A549 (cell line): ENCODE measurements at regions not wholly inside any gene's neighbourhood (a gene's known extent, or its start where the extent isn't known, plus 50 kb on each side); places are given as distances from the start of the nearest gene placed in this dataset.

Source experiments
- ATAC-seq, 2 experiments: fragments of 200-7000 bp in 1 of 2; fragments of >200 bp in 1 of 2; cut with Nextera tagmentation in 1 of 2; cut with Tn5 transposase in 1 of 2; 3 replicates each; pipeline versions ENCODE4 v1.8.0 to v1.9.1; 2018 to 2020; ENCODE audit warnings: mild to moderate bottlenecking in 1 of 2, moderate library complexity in 1 of 2
- CTCF ChIA-PET: fragments of 300-600 bp; sonication (Branson Sonifier 250); formaldehyde crosslinking; extraction: SDS; loops from one replicate; lab custom pipeline; 2021; ENCODE audit warnings: antibody characterized with exemption, inconsistent platforms; lab: Yijun Ruan, JAX
- POLR2A ChIA-PET: fragments of 350-600 bp; formaldehyde crosslinking; extraction: SDS; loops from one replicate; lab custom pipeline; 2021; ENCODE audit warnings: antibody characterized with exemption, inconsistent platforms; lab: Yijun Ruan, JAX
- DNase-seq, 2 experiments: peaks; one replicate each; pipeline versions ENCODE4 v3.0.0 to v3.0.0-alpha.2; 2011 to 2016; ENCODE audit warnings: low read depth in 1 of 2, low spot score in 1 of 2
- FAIRE-seq: peaks from 2 replicates; lab custom pipeline; 2011; peaks lifted over from hg19 to GRCh38; lab: Jason Lieb, UNC
- H3K27ac ChIP-seq, 2 experiments: fragments of >200 bp; sonication (Bioruptor Twin); formaldehyde crosslinking; 3 replicates each; pipeline ENCODE4 v1.5.1; 2016 to 2017
- H3K4me1 ChIP-seq: fragments of >200 bp; sonication (Bioruptor Twin); formaldehyde crosslinking; 3 replicates; pipeline ENCODE4 v1.6.1; 2016
- H3K4me2 ChIP-seq: fragments of >200 bp; sonication (Bioruptor Twin); formaldehyde crosslinking; 3 replicates; pipeline ENCODE4 v1.6.1; 2016
- H3K4me3 ChIP-seq: fragments of >200 bp; sonication (Bioruptor Twin); formaldehyde crosslinking; 3 replicates; pipeline ENCODE4 v1.5.1; 2016
- H3K9me3 ChIP-seq: fragments of >200 bp; sonication (Bioruptor Twin); formaldehyde crosslinking; 3 replicates; pipeline ENCODE4 v1.6.1; 2016
- CHD4 ChIP-seq: fragments of 200-600 bp; sonication (generic); IDR thresholded peaks from 2 replicates; pipeline ENCODE4 v1.6.1; 2016; ENCODE audit warnings: antibody characterized with exemption, mild to moderate bottlenecking, borderline replicate concordance
- EP300 ChIP-seq, 2 experiments: fragments of >200 bp; sonication (Bioruptor Twin); formaldehyde crosslinking; IDR thresholded peaks; 2 replicates in 1 of 2; 3 replicates in 1 of 2; pipeline ENCODE4 v1.6.1; 2016 to 2017
- GATA3 ChIP-seq: IDR thresholded peaks from 2 replicates; pipeline ENCODE4 v1.6.1; 2012; ENCODE audit warnings: borderline replicate concordance
- HDAC2 ChIP-seq: fragments of 200-600 bp; sonication (generic); IDR thresholded peaks from 2 replicates; pipeline ENCODE4 v1.6.1; 2016
- HOXB13 ChIP-seq: fragments of 250-450 bp; sonication (Bioruptor Pico); IDR thresholded peaks from 2 replicates; pipeline ENCODE4 v1.5.0; 2020; ENCODE audit warnings: low read depth, mild to moderate bottlenecking, moderate library complexity
- HOXB5 ChIP-seq: fragments of 250-450 bp; sonication (Bioruptor Pico); IDR thresholded peaks from 2 replicates; pipeline ENCODE4 v1.5.0; 2020; ENCODE audit warnings: mild to moderate bottlenecking, moderate library complexity
- JUNB ChIP-seq: fragments of >200 bp; sonication (Bioruptor Twin); formaldehyde crosslinking; IDR thresholded peaks from 2 replicates; pipeline ENCODE4 v1.6.1; 2016
- MAFK ChIP-seq: fragments of 450-650 bp; IDR thresholded peaks from 2 replicates; pipeline ENCODE4 v1.6.1; 2014; ENCODE audit not compliant: partially characterized antibody
- MAZ ChIP-seq: fragments of 150-350 bp; IDR thresholded peaks from 2 replicates; pipeline ENCODE4 v1.6.1; 2014; ENCODE audit warnings: antibody characterized with exemption, low read depth, low read length, borderline replicate concordance
- NPAS2 ChIP-seq: fragments of 250-450 bp; sonication (Bioruptor Pico); IDR thresholded peaks from 2 replicates; pipeline ENCODE4 v1.8.0; 2022; ENCODE audit warnings: mild to moderate bottlenecking, moderate library complexity, borderline replicate concordance
- NR3C1 ChIP-seq: fragments of >200 bp; sonication (Bioruptor Twin); formaldehyde crosslinking; IDR thresholded peaks from 3 replicates; pipeline ENCODE4 v1.6.1; 2017
- PBX3 ChIP-seq: IDR thresholded peaks from 2 replicates; pipeline ENCODE4 v1.6.1; 2012
- POLR2A ChIP-seq: IDR thresholded peaks from 2 replicates; pipeline ENCODE4 v1.6.1; 2012; ENCODE audit warnings: mild to moderate bottlenecking, low read length
- RARB ChIP-seq: fragments of 250-450 bp; sonication (Bioruptor Pico); IDR thresholded peaks from 2 replicates; pipeline ENCODE4 v1.8.0; 2021; ENCODE audit warnings: mild to moderate bottlenecking, moderate library complexity
- RCOR1 ChIP-seq: fragments of 150-350 bp; IDR thresholded peaks from 2 replicates; pipeline ENCODE4 v1.6.1; 2014; ENCODE audit warnings: antibody characterized with exemption, low read length, low read depth
- RFX5 ChIP-seq: fragments of 450-650 bp; IDR thresholded peaks from 2 replicates; pipeline ENCODE4 v1.7.1; 2014; ENCODE audit warnings: antibody characterized with exemption, mild to moderate bottlenecking, moderate library complexity
- SREBF2 ChIP-seq: fragments of 450-650 bp; IDR thresholded peaks from 2 replicates; pipeline ENCODE4 v1.6.1; 2014; ENCODE audit warnings: mild to moderate bottlenecking, moderate library complexity
- TP53 ChIP-seq: fragments of 250-450 bp; sonication (Bioruptor Pico); IDR thresholded peaks from 2 replicates; pipeline ENCODE4 v1.5.0; 2021; ENCODE audit warnings: mild to moderate bottlenecking, moderate library complexity
- USF2 ChIP-seq: fragments of 450-650 bp; IDR thresholded peaks from 2 replicates; pipeline ENCODE4 v1.6.1; 2014; ENCODE audit warnings: antibody characterized with exemption
- ZFP36 ChIP-seq: fragments of 450-650 bp; IDR thresholded peaks from 2 replicates; pipeline ENCODE4 v1.6.1; 2014; ENCODE audit warnings: borderline replicate concordance; ENCODE audit not compliant: partially characterized antibody
- ZSCAN20 ChIP-seq: fragments of 250-450 bp; sonication (Bioruptor Pico); IDR thresholded peaks from 2 replicates; pipeline ENCODE4 v1.8.0; 2022; ENCODE audit warnings: mild to moderate bottlenecking, moderate library complexity
- WGBS: methylation state at CpG from one replicate; pipeline ENCODE4 v1.1.6; 2017; ENCODE audit errors: missing lambda C conversion rate; 5-methylcytosine and 5-hydroxymethylcytosine counted together
- TF ChIP-seq, protein P1 (sequence below): fragments of 250-450 bp; sonication (Bioruptor Pico); IDR thresholded peaks from 2 replicates; pipeline ENCODE4 v1.5.0; 2020; ENCODE audit warnings: low read depth, mild to moderate bottlenecking, moderate library complexity
- TF ChIP-seq, protein P2 (sequence below): fragments of 200-600 bp; sonication (generic); IDR thresholded peaks from 2 replicates; pipeline ENCODE4 v1.6.1; 2016; ENCODE audit warnings: antibody characterized with exemption, mild to moderate bottlenecking, moderate library complexity

GRCh38 chr1:47677241-47677940 lies 239.5 kb downstream of the FOXD2 start:
- no peaks in the 10 kb centered on the region for H3K9me3 ChIP-seq
- no peaks in the 10 kb centered on the region for H3K4me1 ChIP-seq
- CTCF ChIA-PET, result interaction anchor here (0.7 to 1.0 kb wide), 2 partner anchors 240 to 247 kb away, joined by 3 read pairs; partner anchors contain the start of gene FOXD2
- no peak overlapping the region for H3K4me3 ChIP-seq
- no peak for FAIRE-seq
- no peak for ATAC-seq
- TF ChIP-seq POLR2A (no peak), RARB (CRISPR knock-in tag) (no peak)
- H3K27ac ChIP-seq, result no peak overlapping the region
- DNase-seq, result no peak
- H3K4me2 ChIP-seq, result no peak overlapping the region
- POLR2A ChIA-PET, result no interaction called here
- 75% methylated on average over 10 of the region's 24 CpGs for WGBS

- no peak for ATAC-seq
- FAIRE-seq, result no peak
- Histone ChIP-seq H3K4me2 (no peak overlapping the region), H3K4me1 (no peaks in the 10 kb centered on the region), H3K27ac (no peak overlapping the region), H3K9me3 (no peaks in the 10 kb centered on the region), H3K4me3 (no peak overlapping the region)
- whole genome bisulfite sequencing, result 62% methylated on average over 4 of the region's 4 CpGs
- ChIA-PET POLR2A (no interaction called here), CTCF (interaction anchor here (0.6 to 1.3 kb wide), 3 partner anchors 47 to 946 kb away, joined by 3 read pairs; partner anchors contain the start of gene FOXD2)
- DNase-seq, result no peak
- TF ChIP-seq RCOR1 (no peak), SREBF2 (no peak), ZFP36 (no peak), ZSCAN20 (CRISPR knock-in tag) (no peak), RFX5 (no peak), USF2 (no peak), HOXB5 (CRISPR knock-in tag) (no peak)
- TF ChIP-seq, protein P1, sequence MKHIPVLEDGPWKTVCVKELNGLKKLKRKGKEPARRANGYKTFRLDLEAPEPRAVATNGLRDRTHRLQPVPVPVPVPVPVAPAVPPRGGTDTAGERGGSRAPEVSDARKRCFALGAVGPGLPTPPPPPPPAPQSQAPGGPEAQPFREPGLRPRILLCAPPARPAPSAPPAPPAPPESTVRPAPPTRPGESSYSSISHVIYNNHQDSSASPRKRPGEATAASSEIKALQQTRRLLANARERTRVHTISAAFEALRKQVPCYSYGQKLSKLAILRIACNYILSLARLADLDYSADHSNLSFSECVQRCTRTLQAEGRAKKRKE, result no peak
These were observed 240.7 kb downstream of the FOXD2 start for GRCh38 chr1:47678464-47678980.

DNA sequence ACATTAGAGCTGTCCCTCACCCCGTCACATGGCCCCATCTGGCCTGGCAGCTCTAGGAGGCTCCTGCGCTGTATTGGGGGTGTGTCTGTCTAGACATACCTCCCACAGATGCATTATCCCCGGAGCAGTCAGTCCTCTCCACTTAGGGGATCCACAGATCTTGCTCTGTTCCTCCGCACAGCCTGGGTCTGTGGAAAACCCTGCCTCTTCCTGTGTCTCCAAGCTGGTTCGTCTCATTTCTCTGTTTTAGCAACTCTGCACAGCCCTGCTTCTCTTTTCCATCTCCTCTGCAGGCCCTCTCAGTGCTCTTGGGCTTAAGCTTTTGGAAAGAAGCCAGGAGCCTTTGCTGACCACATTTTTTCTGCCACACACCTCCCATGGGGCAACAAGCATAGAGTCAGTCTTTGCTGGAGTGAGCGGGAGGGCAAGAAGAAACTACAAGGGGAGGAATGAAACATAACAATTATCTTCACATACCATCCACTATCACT lies 241.5 kb downstream of the FOXD2 start:
- WGBS, result 70% methylated on average over 6 of the region's 6 CpGs
- FAIRE-seq, result no peak
- no peak for DNase-seq
- H3K4me3 ChIP-seq, result no peak overlapping the region
- CTCF ChIA-PET, result interaction anchor here (1.2 to 1.3 kb wide), 2 partner anchors 31 to 47 kb away, joined by 3 to 4 read pairs; no protein-coding TSS in a partner anchor
- POLR2A ChIA-PET, result no interaction called here
- no peaks in the 10 kb centered on the region for H3K4me1 ChIP-seq
- no peak for TF ChIP-seq RCOR1
- TF ChIP-seq NPAS2, result no peak
- no peak for TF ChIP-seq JUNB
- TF ChIP-seq PBX3, result no peak
- no peak for TF ChIP-seq GATA3
- no peak for TF ChIP-seq USF2
- no peak for TF ChIP-seq MAZ
- TF ChIP-seq, protein P2, sequence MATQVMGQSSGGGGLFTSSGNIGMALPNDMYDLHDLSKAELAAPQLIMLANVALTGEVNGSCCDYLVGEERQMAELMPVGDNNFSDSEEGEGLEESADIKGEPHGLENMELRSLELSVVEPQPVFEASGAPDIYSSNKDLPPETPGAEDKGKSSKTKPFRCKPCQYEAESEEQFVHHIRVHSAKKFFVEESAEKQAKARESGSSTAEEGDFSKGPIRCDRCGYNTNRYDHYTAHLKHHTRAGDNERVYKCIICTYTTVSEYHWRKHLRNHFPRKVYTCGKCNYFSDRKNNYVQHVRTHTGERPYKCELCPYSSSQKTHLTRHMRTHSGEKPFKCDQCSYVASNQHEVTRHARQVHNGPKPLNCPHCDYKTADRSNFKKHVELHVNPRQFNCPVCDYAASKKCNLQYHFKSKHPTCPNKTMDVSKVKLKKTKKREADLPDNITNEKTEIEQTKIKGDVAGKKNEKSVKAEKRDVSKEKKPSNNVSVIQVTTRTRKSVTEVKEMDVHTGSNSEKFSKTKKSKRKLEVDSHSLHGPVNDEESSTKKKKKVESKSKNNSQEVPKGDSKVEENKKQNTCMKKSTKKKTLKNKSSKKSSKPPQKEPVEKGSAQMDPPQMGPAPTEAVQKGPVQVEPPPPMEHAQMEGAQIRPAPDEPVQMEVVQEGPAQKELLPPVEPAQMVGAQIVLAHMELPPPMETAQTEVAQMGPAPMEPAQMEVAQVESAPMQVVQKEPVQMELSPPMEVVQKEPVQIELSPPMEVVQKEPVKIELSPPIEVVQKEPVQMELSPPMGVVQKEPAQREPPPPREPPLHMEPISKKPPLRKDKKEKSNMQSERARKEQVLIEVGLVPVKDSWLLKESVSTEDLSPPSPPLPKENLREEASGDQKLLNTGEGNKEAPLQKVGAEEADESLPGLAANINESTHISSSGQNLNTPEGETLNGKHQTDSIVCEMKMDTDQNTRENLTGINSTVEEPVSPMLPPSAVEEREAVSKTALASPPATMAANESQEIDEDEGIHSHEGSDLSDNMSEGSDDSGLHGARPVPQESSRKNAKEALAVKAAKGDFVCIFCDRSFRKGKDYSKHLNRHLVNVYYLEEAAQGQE, result no peak
- TF ChIP-seq HDAC2, result no peak
- TF ChIP-seq TP53, result no peak
- TF ChIP-seq NR3C1, result no peak
- no peak for TF ChIP-seq CHD4
- no peak for TF ChIP-seq MAFK
- no peak for TF ChIP-seq HOXB5 (CRISPR knock-in tag)
- TF ChIP-seq HOXB13 (CRISPR knock-in tag), result no peak
- TF ChIP-seq EP300 (IDR thresholded peaks at IDR 0.05), result no peak
- no peak overlapping the region for H3K4me2 ChIP-seq
- H3K27ac ChIP-seq, result no peak overlapping the region
- ATAC-seq, result no peak
- no peaks in the 10 kb centered on the region for H3K9me3 ChIP-seq
